Vagina (tissue), 2 donors: ENCODE measurements at regions not wholly inside any gene's neighbourhood (a gene's known extent, or its start where the extent isn't known, plus 50 kb on each side); places are given as distances from the start of the nearest gene placed in this dataset.

ENCODE experiments used
- CTCF ChIP-seq, 3 experiments: fragments of 450-650 bp in 2 of 3; fragments of 200-600 bp in 1 of 3; sonication (generic) in 1 of 3; IDR thresholded peaks; one replicate each; pipeline ENCODE4 v1.5.1; 2017 to 2019; ENCODE audit warnings: antibody characterized with exemption in 3 of 3, mild to moderate bottlenecking in 2 of 3, moderate library complexity in 2 of 3
- POLR2A ChIP-seq, 2 donors: fragments of 450-650 bp; IDR thresholded peaks; one replicate each; pipeline ENCODE4 v1.6.1; 2017; ENCODE audit warnings: antibody characterized with exemption in 2 of 2, mild to moderate bottlenecking in 2 of 2, moderate library complexity in 2 of 2

GRCh38 chr9:91024841-91025240 lies 223.2 kb downstream of the SYK start:
- TF ChIP-seq CTCF (IDR thresholded peaks at IDR 0.05) = no peak
- no peak for TF ChIP-seq POLR2A (IDR thresholded peaks at IDR 0.05)
